KG1 (cell line): ENCODE measurements at regions not wholly inside any gene's neighbourhood (a gene's known extent, or its start where the extent isn't known, plus 50 kb on each side); places are given as distances from the start of the nearest gene placed in this dataset.
"Not testable (repeated sequence)": the region's sequence is repeated elsewhere in the genome, so short reads cannot be mapped to it uniquely, and the experiment has no call there.

Source experiments
- DNase-seq: peaks from one replicate; lab custom pipeline; 2025; lab: John Stamatoyannopoulos, UW

GRCh38 chr6:164695896-164696295, 613.5 kb downstream of the C6orf118 start:
- no peak for DNase-seq

- no peak for DNase-seq
Measured at GRCh38 chr6:164694386-164694785, 615.0 kb downstream of the C6orf118 start.

GRCh38 chr6:164693944-164694343, 615.5 kb downstream of the C6orf118 start:
- DNase-seq = no peak

- no peak for DNase-seq
Measured at GRCh38 chr6:164692772-164693510, 616.5 kb downstream of the C6orf118 start.

DNA sequence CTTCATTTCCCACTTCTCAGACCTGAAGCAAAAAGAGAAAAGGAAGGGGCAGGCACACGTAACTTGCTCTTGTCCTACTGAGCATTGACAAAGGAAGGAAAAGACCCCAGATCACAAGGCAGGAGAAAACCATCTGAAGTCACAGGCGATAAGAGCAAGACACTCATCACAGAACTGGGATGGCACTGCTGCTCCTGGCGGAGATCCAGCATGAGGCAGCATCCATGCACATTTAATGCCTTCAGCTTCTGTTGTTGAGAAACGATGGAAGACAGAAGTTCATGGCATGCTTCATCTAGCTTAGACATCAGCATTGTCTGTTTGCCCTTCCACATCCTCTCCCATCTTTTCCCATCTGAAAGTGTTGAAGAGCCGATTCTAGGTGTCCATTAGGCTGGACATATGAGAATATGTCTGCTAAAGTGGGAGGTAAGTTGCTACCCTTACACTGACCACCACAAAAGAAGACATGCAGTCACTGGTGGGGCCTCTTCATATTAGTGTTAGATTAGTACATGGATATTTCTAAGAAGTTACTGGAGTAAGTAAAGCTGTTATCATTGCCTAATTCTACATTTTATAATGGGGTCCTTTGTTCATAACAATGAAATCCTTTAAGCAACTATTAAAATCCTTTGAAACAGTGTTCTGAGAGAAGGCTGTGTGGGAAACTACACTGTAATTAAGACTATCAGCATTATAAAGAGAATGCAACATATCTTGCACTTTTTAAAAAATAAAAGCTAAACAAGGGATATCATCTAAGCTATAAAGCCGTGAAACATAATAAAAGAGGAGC, 618.5 kb downstream of the C6orf118 start:
- no peak for DNase-seq

GRCh38 chr6:164690241-164690640, 619.2 kb downstream of the C6orf118 start:
- DNase-seq = no peak

GRCh38 chr6:164665328-164665727, 644.1 kb downstream of the C6orf118 start:
- DNase-seq = no peak

GRCh38 chr6:164663634-164664033, 645.8 kb downstream of the C6orf118 start:
- DNase-seq = no peak

DNA sequence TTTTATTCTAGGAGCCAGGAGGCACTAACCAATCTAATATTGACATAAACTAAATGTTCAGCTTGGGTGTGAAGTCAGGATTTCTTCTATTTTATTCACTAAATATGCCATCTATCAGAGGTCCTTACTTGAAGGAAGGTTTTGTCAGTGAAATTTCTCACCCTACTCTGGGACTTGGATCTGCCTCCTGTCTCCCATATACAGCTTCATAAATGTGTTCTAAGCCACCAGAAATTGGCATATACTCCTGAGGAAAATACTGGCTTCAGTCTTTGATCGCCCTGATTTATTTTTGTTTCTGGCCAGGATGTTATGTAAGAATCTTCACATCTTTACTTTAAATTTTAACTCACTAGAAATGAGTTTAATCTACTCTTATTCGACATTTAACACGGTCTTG, 647.7 kb downstream of the C6orf118 start:
- DNase-seq = no peak

DNA sequence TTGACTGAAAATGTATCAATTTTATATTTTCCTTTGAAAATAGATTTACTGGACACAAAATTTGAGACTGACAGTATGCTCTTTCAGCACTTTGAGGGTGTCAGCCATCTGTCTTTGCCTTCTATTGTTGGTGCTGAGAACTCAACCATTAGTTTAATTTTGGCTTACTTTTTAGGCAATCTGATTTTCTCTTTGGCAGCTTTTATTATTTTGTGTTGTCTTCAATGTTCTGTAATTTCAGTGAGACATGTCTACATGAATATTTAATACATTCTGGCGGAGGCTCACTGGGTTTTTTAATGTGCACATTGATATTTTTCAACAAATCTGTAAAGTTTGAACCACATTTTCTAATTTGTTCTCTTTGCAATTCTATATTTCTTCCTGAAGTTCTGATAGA, 648.6 kb downstream of the C6orf118 start:
- no peak for DNase-seq

- DNase-seq = no peak
Measured at GRCh38 chr6:164640956-164641355, 668.4 kb downstream of the C6orf118 start.

DNA sequence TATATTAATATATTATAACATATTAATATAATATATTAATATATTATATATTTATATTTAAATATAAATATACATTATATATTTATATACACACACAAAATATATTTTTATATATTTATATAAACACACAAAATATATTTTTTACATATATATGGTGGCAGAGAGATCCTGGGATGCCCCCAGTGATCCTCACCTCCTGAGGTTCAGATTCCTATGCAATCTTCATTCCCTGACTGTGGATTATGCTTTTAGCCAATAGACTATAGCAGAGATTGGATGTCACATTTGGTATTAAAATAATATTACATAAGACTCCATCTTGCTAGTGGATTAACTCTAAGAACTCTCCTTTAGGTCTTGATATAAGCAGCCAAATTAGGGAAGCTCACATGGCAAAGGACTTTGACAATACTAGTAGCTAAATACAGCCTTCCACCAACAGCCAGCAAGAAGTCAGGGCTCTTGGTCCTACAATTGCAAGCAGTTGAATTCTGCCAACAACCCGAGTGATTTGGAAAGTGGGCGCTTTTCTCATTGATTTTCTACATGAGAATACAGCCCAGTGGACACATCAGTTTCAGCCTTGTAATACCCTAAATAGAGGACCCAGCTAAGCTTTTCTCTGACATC, 681.0 kb downstream of the C6orf118 start:
- DNase-seq = no peak

DNA sequence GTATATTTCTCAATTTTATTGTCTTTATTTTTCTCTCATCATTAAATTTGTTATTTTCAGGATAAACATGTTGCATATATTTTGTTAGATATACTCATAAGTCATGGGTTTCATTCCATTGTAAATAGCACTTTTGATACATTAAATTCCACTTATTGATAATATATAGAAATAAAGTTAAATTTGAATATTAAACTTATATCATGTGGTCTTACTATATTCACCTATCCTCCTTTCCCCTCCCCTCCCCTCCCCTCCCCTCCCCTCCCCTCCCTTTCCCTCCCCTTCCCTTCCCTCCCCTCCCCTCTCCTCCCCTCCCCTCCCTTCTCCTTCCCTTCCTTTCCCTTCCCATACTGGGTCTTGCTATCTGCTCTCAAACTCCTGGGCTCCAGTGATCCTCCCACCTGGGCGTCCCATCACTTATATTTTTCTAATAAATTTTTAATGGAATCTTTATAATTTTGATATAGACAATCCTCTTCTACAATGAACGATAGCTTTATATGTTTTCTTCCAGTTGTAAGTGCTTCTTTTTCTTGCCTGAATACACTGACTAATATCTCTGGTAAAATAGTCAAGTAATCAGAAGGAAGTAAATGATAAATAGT, 692.4 kb downstream of the C6orf118 start:
- DNase-seq = no peak

DNA sequence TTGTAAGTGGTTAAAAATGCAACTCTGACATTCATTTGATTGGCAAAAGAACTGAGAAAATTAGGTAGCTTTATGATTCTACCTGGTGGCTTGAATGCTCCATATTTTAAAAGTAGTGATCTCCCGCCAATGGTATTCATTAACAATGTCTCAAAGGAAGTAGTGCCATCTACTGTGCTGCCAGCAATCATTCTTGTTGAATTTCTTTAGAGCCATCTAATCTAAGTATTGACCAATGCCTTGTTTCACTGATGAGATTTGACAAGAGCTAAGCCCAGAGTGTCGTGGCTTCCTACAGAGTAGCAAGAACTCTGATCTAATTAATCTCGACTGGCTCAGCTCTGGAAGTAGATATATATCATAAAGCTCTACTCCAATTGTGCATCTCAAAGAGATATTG, 696.7 kb downstream of the C6orf118 start:
- DNase-seq = no peak

GRCh38 chr6:164610859-164611258, 698.5 kb downstream of the C6orf118 start:
- DNase-seq = not testable (repeated sequence)

DNA sequence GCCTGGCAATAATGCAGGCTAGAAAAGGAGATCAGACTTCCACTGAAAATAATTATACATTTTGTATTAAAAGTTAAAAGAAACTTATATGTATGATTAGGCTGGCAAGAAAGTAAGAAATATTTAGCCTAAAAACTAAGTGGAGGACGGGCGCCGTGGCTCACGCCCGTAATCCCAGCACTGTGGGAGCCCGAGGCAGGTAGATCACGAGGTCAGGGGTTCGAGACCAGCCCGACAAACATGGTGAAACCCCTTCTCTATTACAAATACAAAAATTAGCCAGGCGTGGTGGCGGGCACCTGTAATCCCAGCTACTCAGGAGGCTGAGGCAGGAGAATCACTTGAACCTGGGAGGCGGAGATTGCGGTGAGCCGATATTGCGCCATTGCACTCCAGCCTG, 707.0 kb downstream of the C6orf118 start:
- not testable (repeated sequence) for DNase-seq

GRCh38 chr6:164581563-164581962, 727.8 kb downstream of the C6orf118 start:
- no peak for DNase-seq

GRCh38 chr6:164579035-164579434, 730.4 kb downstream of the C6orf118 start:
- no peak for DNase-seq

DNA sequence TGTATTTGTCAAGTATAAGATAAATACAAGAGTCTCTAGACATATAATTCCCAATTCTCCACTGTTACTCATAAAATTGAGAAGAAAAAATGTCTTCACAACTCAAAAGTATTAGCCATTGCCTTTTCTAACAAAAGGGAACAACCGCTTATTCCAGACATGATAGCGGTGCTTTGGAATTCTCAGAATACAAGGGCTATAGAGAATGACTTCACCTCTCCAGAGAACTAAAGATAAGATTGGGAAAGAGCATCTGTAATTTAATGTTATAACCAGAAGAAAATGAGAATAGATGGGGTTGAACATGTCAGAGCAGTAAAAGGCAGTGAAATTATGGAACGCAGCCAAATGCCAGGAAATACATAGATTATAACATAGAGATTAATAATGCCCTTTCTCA, 730.8 kb downstream of the C6orf118 start:
- DNase-seq = no peak

- no peak for DNase-seq
Measured at GRCh38 chr6:164570801-164571200, 738.6 kb downstream of the C6orf118 start.

GRCh38 chr6:164569509-164569908, 739.9 kb downstream of the C6orf118 start:
- DNase-seq = no peak

GRCh38 chr6:164563924-164564323, 745.5 kb downstream of the C6orf118 start:
- DNase-seq = no peak

DNA sequence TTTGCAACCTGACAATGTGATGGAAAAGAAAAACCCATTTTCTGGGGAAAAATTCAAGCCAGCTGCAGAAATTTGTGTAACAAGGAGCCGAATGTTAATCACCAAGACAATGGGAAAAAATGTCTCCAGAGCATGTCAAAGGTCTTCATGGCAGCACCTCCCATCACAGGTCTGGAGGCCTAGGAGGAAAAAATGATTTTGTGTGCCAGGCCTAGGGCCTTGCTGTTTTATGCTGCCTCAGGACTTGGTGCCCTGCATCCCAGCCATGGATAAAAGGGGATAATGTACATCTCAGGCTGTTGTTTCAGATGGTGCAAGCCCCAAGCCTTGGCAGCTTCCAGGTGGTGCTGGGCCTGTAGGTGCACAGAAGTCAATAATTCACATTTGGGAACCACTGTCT, 747.7 kb downstream of the C6orf118 start:
- DNase-seq = no peak
